Activated naive CD8-positive, alpha-beta T cell treated with anti-CD3 and anti-CD28 coated beads, Interleukin-2, amount 10 ng/mL, durations not matched to agents 7 days and 5 days (primary cell): ENCODE measurements at regions not wholly inside any gene's neighbourhood (a gene's known extent, or its start where the extent isn't known, plus 50 kb on each side); places are given as distances from the start of the nearest gene placed in this dataset.
A peak's percentile ranks its signal among the peaks of the same experiment; 100 is the strongest.
"Not testable (repeated sequence)": the region's sequence is repeated elsewhere in the genome, so short reads cannot be mapped to it uniquely, and the experiment has no call there.

Source experiments
- ATAC-seq: fragments of 150-1000 bp; cut with Tn5 transposase; one replicate; pipeline ENCODE4 v1.10.0; 2021; ENCODE audit warnings: low read depth, moderate library complexity
- POLR2A ChIA-PET: fragments of 350-600 bp; sonication (Branson Sonifier 250); formaldehyde crosslinking; loops from one replicate; lab custom pipeline; 2021; ENCODE audit warnings: antibody characterized with exemption; lab: Charles Lee
- DNase-seq: peaks from one replicate; pipeline ENCODE4 v3.0.0; 2021
- H3K27ac Mint-ChIP-seq: one replicate; pipeline ENCODE4 v1.8.0; 2022; ENCODE audit warnings: mild to moderate bottlenecking, mixed read lengths
- H3K27me3 Mint-ChIP-seq: one replicate; pipeline ENCODE4 v1.8.0; 2022; ENCODE audit warnings: mild to moderate bottlenecking, moderate library complexity, mixed read lengths
- H3K36me3 Mint-ChIP-seq: one replicate; pipeline ENCODE4 v1.8.0; 2021; ENCODE audit warnings: mild to moderate bottlenecking, mixed read lengths
- H3K4me1 Mint-ChIP-seq: one replicate; pipeline ENCODE4 v1.8.0; 2021; ENCODE audit warnings: mixed read lengths
- H3K4me3 Mint-ChIP-seq: one replicate; pipeline ENCODE4 v1.8.0; 2022; ENCODE audit warnings: mild to moderate bottlenecking, moderate library complexity, mixed read lengths
- H3K9me3 Mint-ChIP-seq: one replicate; pipeline ENCODE4 v1.8.0; 2021; ENCODE audit warnings: mixed read lengths

GRCh38 chr6:99813565-99813964 is 180.5 kb downstream of the MCHR2 start:
- peaks cover 16% of the 10 kb centered on the region for H3K27me3 Mint-ChIP-seq
- ATAC-seq (no peak), DNase-seq (no peak)
- H3K4me1 Mint-ChIP-seq, result no peaks in the 10 kb centered on the region
- no peaks in the 10 kb centered on the region for H3K9me3 Mint-ChIP-seq
- no peak overlapping the region for H3K4me3 Mint-ChIP-seq
- no peaks in the 10 kb centered on the region for H3K36me3 Mint-ChIP-seq
- POLR2A ChIA-PET, result no interaction called here
- no peak overlapping the region for H3K27ac Mint-ChIP-seq

GRCh38 chr6:99814230-99814928 is 179.6 kb downstream of the MCHR2 start:
- no peak for ATAC-seq
- H3K27me3 Mint-ChIP-seq, result peaks cover 12% of the 10 kb centered on the region
- no peaks in the 10 kb centered on the region for H3K9me3 Mint-ChIP-seq
- H3K27ac Mint-ChIP-seq, result no peak overlapping the region
- POLR2A ChIA-PET, result no interaction called here
- no peak for DNase-seq
- H3K4me1 Mint-ChIP-seq, result no peaks in the 10 kb centered on the region
- H3K4me3 Mint-ChIP-seq, result no peak overlapping the region
- no peaks in the 10 kb centered on the region for H3K36me3 Mint-ChIP-seq

GRCh38 chr6:99816795-99817194 is 177.2 kb downstream of the MCHR2 start:
- H3K9me3 Mint-ChIP-seq, result no peaks in the 10 kb centered on the region
- H3K4me3 Mint-ChIP-seq, result no peak overlapping the region
- POLR2A ChIA-PET, result no interaction called here

GRCh38 chr6:99818161-99818560 is 175.9 kb downstream of the MCHR2 start:
- H3K36me3 Mint-ChIP-seq, result no peaks in the 10 kb centered on the region
- ATAC-seq (no peak), DNase-seq (no peak)
- H3K27me3 Mint-ChIP-seq, result peaks cover 12% of the 10 kb centered on the region
- no peak overlapping the region for H3K27ac Mint-ChIP-seq
- H3K4me3 Mint-ChIP-seq, result no peak overlapping the region
- H3K4me1 Mint-ChIP-seq, result peaks cover 2% of the 10 kb centered on the region
- no peaks in the 10 kb centered on the region for H3K9me3 Mint-ChIP-seq
- POLR2A ChIA-PET, result no interaction called here

More at GRCh38 chr6:99816795-99817194, 177.2 kb downstream of the MCHR2 start:
- no peak for DNase-seq
- H3K36me3 Mint-ChIP-seq, result no peaks in the 10 kb centered on the region
- H3K4me1 Mint-ChIP-seq, result no peaks in the 10 kb centered on the region
- peaks cover 8% of the 10 kb centered on the region for H3K27me3 Mint-ChIP-seq
- no peak for ATAC-seq
- H3K27ac Mint-ChIP-seq, result no peak overlapping the region

- no peaks in the 10 kb centered on the region for H3K36me3 Mint-ChIP-seq
- H3K9me3 Mint-ChIP-seq, result no peaks in the 10 kb centered on the region
- POLR2A ChIA-PET, result no interaction called here
- H3K27me3 Mint-ChIP-seq, result peaks cover 14% of the 10 kb centered on the region
- no peak overlapping the region for H3K4me3 Mint-ChIP-seq
- DNase-seq (no peak), ATAC-seq (no peak)
- H3K27ac Mint-ChIP-seq, result no peak overlapping the region
- peaks cover 2% of the 10 kb centered on the region for H3K4me1 Mint-ChIP-seq
These were observed 174.2 kb downstream of the MCHR2 start for GRCh38 chr6:99819853-99820252.

- DNase-seq (no peak), ATAC-seq (no peak)
- H3K27me3 Mint-ChIP-seq, result peaks cover 14% of the 10 kb centered on the region
- POLR2A ChIA-PET, result no interaction called here
- no peak overlapping the region for H3K4me3 Mint-ChIP-seq
- H3K4me1 Mint-ChIP-seq, result peaks cover 2% of the 10 kb centered on the region
- H3K9me3 Mint-ChIP-seq, result no peaks in the 10 kb centered on the region
- H3K36me3 Mint-ChIP-seq, result no peaks in the 10 kb centered on the region
- no peak overlapping the region for H3K27ac Mint-ChIP-seq
These were observed 172.9 kb downstream of the MCHR2 start for GRCh38 chr6:99821164-99821563.

- Mint-ChIP-seq H3K27me3 (peaks cover 14% of the 10 kb centered on the region), H3K36me3 (no peaks in the 10 kb centered on the region), H3K4me1 (peaks cover 2% of the 10 kb centered on the region), H3K9me3 (no peaks in the 10 kb centered on the region), H3K27ac (no peak overlapping the region), H3K4me3 (peak overlapping the region; percentile 57)
- ATAC-seq, result peak; percentile 45
- no peak for DNase-seq
- POLR2A ChIA-PET, result no interaction called here
These were observed 171.1 kb downstream of the MCHR2 start for GRCh38 chr6:99822741-99823512.

GRCh38 chr6:99823513-99824235 is 170.3 kb downstream of the MCHR2 start:
- ATAC-seq, H3K9me3 Mint-ChIP-seq, H3K36me3 Mint-ChIP-seq, POLR2A ChIA-PET, H3K4me1 Mint-ChIP-seq, DNase-seq, H3K27ac Mint-ChIP-seq: not testable (repeated sequence)
- Mint-ChIP-seq H3K27me3 (peaks cover 11% of the 10 kb centered on the region), H3K4me3 (peak overlapping the region; percentile 57)

- no peaks in the 10 kb centered on the region for H3K9me3 Mint-ChIP-seq
- H3K27ac Mint-ChIP-seq, result no peak overlapping the region
These were observed 161.0 kb downstream of the MCHR2 start for GRCh38 chr6:99833034-99833433.

GRCh38 chr6:99836471-99836870 is 157.6 kb downstream of the MCHR2 start:
- Mint-ChIP-seq H3K27me3 (peaks cover 22% of the 10 kb centered on the region), H3K9me3 (no peaks in the 10 kb centered on the region), H3K4me1 (no peaks in the 10 kb centered on the region), H3K36me3 (no peaks in the 10 kb centered on the region), H3K27ac (no peak overlapping the region), H3K4me3 (no peak overlapping the region)
- ATAC-seq (no peak), DNase-seq (no peak)
- POLR2A ChIA-PET, result no interaction called here

More at GRCh38 chr6:99833034-99833433, 161.0 kb downstream of the MCHR2 start:
- H3K27me3 Mint-ChIP-seq, result peaks cover 10% of the 10 kb centered on the region
- no peak overlapping the region for H3K4me3 Mint-ChIP-seq
- POLR2A ChIA-PET, result no interaction called here
- no peak for ATAC-seq
- no peaks in the 10 kb centered on the region for H3K36me3 Mint-ChIP-seq
- no peak for DNase-seq
- no peaks in the 10 kb centered on the region for H3K4me1 Mint-ChIP-seq

GRCh38 chr6:99838607-99839006 is 155.4 kb downstream of the MCHR2 start:
- DNase-seq (no peak), ATAC-seq (no peak)
- Mint-ChIP-seq H3K4me1 (no peaks in the 10 kb centered on the region), H3K27me3 (peaks cover 17% of the 10 kb centered on the region), H3K9me3 (no peaks in the 10 kb centered on the region), H3K4me3 (no peak overlapping the region), H3K36me3 (no peaks in the 10 kb centered on the region), H3K27ac (no peak overlapping the region)
- POLR2A ChIA-PET, result no interaction called here

GRCh38 chr6:99841297-99841696 is 152.7 kb downstream of the MCHR2 start:
- H3K4me3 Mint-ChIP-seq, result no peak overlapping the region
- H3K9me3 Mint-ChIP-seq, result no peaks in the 10 kb centered on the region
- DNase-seq, result no peak
- no peak for ATAC-seq
- H3K27ac Mint-ChIP-seq, result no peak overlapping the region
- peaks cover 12% of the 10 kb centered on the region for H3K27me3 Mint-ChIP-seq
- POLR2A ChIA-PET, result no interaction called here
- H3K36me3 Mint-ChIP-seq, result no peaks in the 10 kb centered on the region
- H3K4me1 Mint-ChIP-seq, result no peaks in the 10 kb centered on the region

- no peak overlapping the region for H3K4me3 Mint-ChIP-seq
- H3K27me3 Mint-ChIP-seq, result peaks cover 3% of the 10 kb centered on the region
- POLR2A ChIA-PET, result no interaction called here
- no peak for DNase-seq
- no peak for ATAC-seq
- H3K9me3 Mint-ChIP-seq, result no peaks in the 10 kb centered on the region
- no peak overlapping the region for H3K27ac Mint-ChIP-seq
- H3K4me1 Mint-ChIP-seq, result no peaks in the 10 kb centered on the region
- no peaks in the 10 kb centered on the region for H3K36me3 Mint-ChIP-seq
These were observed 148.0 kb downstream of the MCHR2 start for GRCh38 chr6:99846006-99846405.
